IMR-90 (cell line): ENCODE measurements at regions not wholly inside any gene's neighbourhood (a gene's known extent, or its start where the extent isn't known, plus 50 kb on each side); places are given as distances from the start of the nearest gene placed in this dataset.

ENCODE experiments used
- ATAC-seq: fragments of 200-7000 bp; cut with Tn5 transposase; 2 replicates; pipeline ENCODE4 v1.9.1; 2020; ENCODE audit warnings: low read depth, mild to moderate bottlenecking, moderate library complexity
- BruUV-seq: library from RNA; stranded (reverse); fragments of 400-500 nt; replicated peaks from 2 replicates; lab custom pipeline; 2021; lab: Mats Ljungman, UMichigan
- CTCF ChIA-PET: fragments of 300-600 bp; formaldehyde crosslinking; extraction: SDS; loops from one replicate; lab custom pipeline; 2021; ENCODE audit warnings: antibody characterized with exemption; lab: Yijun Ruan, JAX
- POLR2A ChIA-PET: fragments of 300-600 bp; sonication (Branson Sonifier 250); formaldehyde crosslinking; loops from one replicate; lab custom pipeline; 2022; ENCODE audit warnings: antibody characterized with exemption; ENCODE audit not compliant: unreplicated experiment; lab: Charles Lee
- DNase-seq: peaks from one replicate; pipeline ENCODE4 v3.0.0; 2013
- H2AFZ ChIP-seq: replicated peaks from 2 replicates; pipeline ENCODE3; 2013; ENCODE audit warnings: low read length, mild to moderate bottlenecking; ENCODE audit not compliant: poor library complexity
- H2AK5ac ChIP-seq: 2 replicates; pipeline ENCODE4 v1.6.1; 2013; ENCODE audit warnings: low read depth, low read length, inconsistent platforms
- H2AK9ac ChIP-seq: replicated peaks from 2 replicates; pipeline ENCODE3; 2013; ENCODE audit warnings: mild to moderate bottlenecking, low read depth, low read length, moderate library complexity; ENCODE audit not compliant: poor library complexity
- H2BK120ac ChIP-seq: 2 replicates; pipeline ENCODE4 v1.6.1; 2013; ENCODE audit warnings: low read depth, low read length, inconsistent platforms
- H2BK15ac ChIP-seq: 3 replicates; pipeline ENCODE4 v1.6.1; 2013; ENCODE audit warnings: low read depth, low read length, inconsistent platforms
- H2BK20ac ChIP-seq: 2 replicates; pipeline ENCODE4 v1.6.1; 2013; ENCODE audit warnings: low read depth, mild to moderate bottlenecking, inconsistent platforms, low read length, moderate library complexity
- H2BK5ac ChIP-seq: 2 replicates; pipeline ENCODE4 v1.6.1; 2013; ENCODE audit warnings: mild to moderate bottlenecking, low read depth, low read length, inconsistent platforms; ENCODE audit not compliant: poor library complexity, severe bottlenecking
- H3K14ac ChIP-seq: replicated peaks from 2 replicates; pipeline ENCODE4 v1.6.1; 2013; ENCODE audit warnings: low read depth, low read length, inconsistent platforms
- H3K18ac ChIP-seq: 2 replicates; pipeline ENCODE4 v1.6.1; 2013; ENCODE audit warnings: low read depth, low read length, control low read depth
- H3K23ac ChIP-seq: 2 replicates; pipeline ENCODE4 v1.6.1; 2013; ENCODE audit warnings: low read depth, low read length, inconsistent platforms
- H3K27ac ChIP-seq: 2 replicates; pipeline ENCODE4 v1.5.1; 2013; ENCODE audit warnings: mild to moderate bottlenecking, control low read depth, low read length; ENCODE audit not compliant: insufficient read depth
- H3K27me3 ChIP-seq: 2 replicates; pipeline ENCODE4 v1.6.1; 2013; ENCODE audit warnings: low read length; ENCODE audit not compliant: control insufficient read depth, insufficient read depth
- H3K36me3 ChIP-seq: 2 replicates; pipeline ENCODE4 v1.6.1; 2013; ENCODE audit warnings: low read length, mixed read lengths; ENCODE audit not compliant: control insufficient read depth, insufficient read depth
- H3K4ac ChIP-seq: 2 replicates; pipeline ENCODE4 v1.6.1; 2013; ENCODE audit warnings: low read depth, low read length, inconsistent platforms
- H3K4me1 ChIP-seq: 2 replicates; pipeline ENCODE4 v1.6.1; 2013; ENCODE audit warnings: low read length, mixed read lengths; ENCODE audit not compliant: control insufficient read depth, insufficient read depth
- H3K4me2 ChIP-seq: 2 replicates; pipeline ENCODE4 v1.6.1; 2013; ENCODE audit warnings: low read depth, mild to moderate bottlenecking, control low read depth, low read length, moderate library complexity
- H3K4me3 ChIP-seq: 2 replicates; pipeline ENCODE4 v1.5.1; 2013; ENCODE audit warnings: low read depth, mild to moderate bottlenecking, control low read depth, low read length, moderate library complexity; ENCODE audit not compliant: insufficient read depth
- H3K56ac ChIP-seq: 2 replicates; pipeline ENCODE4 v1.6.1; 2013; ENCODE audit warnings: low read length, inconsistent platforms; ENCODE audit not compliant: insufficient read depth; ENCODE audit errors: extremely low read depth
- H3K79me1 ChIP-seq, 2 experiments: 2 replicates each; pipeline ENCODE4 v1.6.1; 2013; ENCODE audit warnings: low read length in 2 of 2, inconsistent platforms in 1 of 2, low read depth in 1 of 2
- H3K9ac ChIP-seq: 2 replicates; pipeline ENCODE4 v1.6.1; 2013; ENCODE audit warnings: low read depth, low read length, control low read depth
- H3K9me1 ChIP-seq: 2 replicates; pipeline ENCODE4 v1.6.1; 2013; ENCODE audit warnings: low read length, inconsistent platforms; ENCODE audit not compliant: insufficient read depth
- H3K9me3 ChIP-seq: 2 replicates; pipeline ENCODE4 v1.6.1; 2013; ENCODE audit warnings: low read length; ENCODE audit not compliant: control insufficient read depth, insufficient read depth
- H4K20me1 ChIP-seq: 2 replicates; pipeline ENCODE4 v1.6.1; 2013; ENCODE audit warnings: low read length, inconsistent platforms; ENCODE audit not compliant: insufficient read depth
- H4K5ac ChIP-seq: 2 replicates; pipeline ENCODE4 v1.6.1; 2013; ENCODE audit warnings: mild to moderate bottlenecking, low read depth, low read length, control low read depth
- H4K8ac ChIP-seq, 2 experiments: 2 replicates each; pipeline ENCODE4 v1.6.1; 2013; ENCODE audit warnings: low read depth in 2 of 2, low read length in 2 of 2, control low read depth in 1 of 2, inconsistent platforms in 1 of 2
- H4K91ac ChIP-seq: 2 replicates; pipeline ENCODE4 v1.6.1; 2013; ENCODE audit warnings: low read depth, low read length, inconsistent platforms; ENCODE audit not compliant: insufficient read depth
- CEBPB ChIP-seq: IDR thresholded peaks from 2 replicates; pipeline ENCODE4 v1.6.1; 2012; ENCODE audit warnings: low read depth, low read length, improper control_type of control experiment
- CHD1 ChIP-seq: IDR thresholded peaks from 2 replicates; pipeline ENCODE4 v1.6.1; 2012; ENCODE audit warnings: low read depth, low read length, improper control_type of control experiment
- MAFK ChIP-seq: IDR thresholded peaks from 2 replicates; pipeline ENCODE4 v1.6.1; 2012; ENCODE audit warnings: low read depth, low read length, improper control_type of control experiment
- MAZ ChIP-seq: IDR thresholded peaks from 2 replicates; pipeline ENCODE4 v1.6.1; 2012; ENCODE audit warnings: low read depth, mild to moderate bottlenecking, low read length, improper control_type of control experiment, moderate library complexity, borderline replicate concordance
- MXI1 ChIP-seq: IDR thresholded peaks from 2 replicates; pipeline ENCODE4 v1.6.1; 2012; ENCODE audit warnings: low read depth, mild to moderate bottlenecking, low read length, moderate library complexity, borderline replicate concordance
- RCOR1 ChIP-seq: IDR thresholded peaks from 2 replicates; pipeline ENCODE4 v1.6.1; 2012; ENCODE audit warnings: mild to moderate bottlenecking, low read length, improper control_type of control experiment; ENCODE audit not compliant: insufficient replicate concordance
- SMC3 ChIP-seq: fragments of 150-350 bp; IDR thresholded peaks from 2 replicates; pipeline ENCODE4 v1.6.1; 2016; ENCODE audit warnings: low read depth, mild to moderate bottlenecking, antibody characterized with exemption, low read length, moderate library complexity
- WGBS, 2 experiments: methylation state at CpG; one replicate each; pipeline versions ENCODE4 v1.1.5 to v1.1.7; 2013; ENCODE audit warnings: missing lambda C conversion rate in 2 of 2; ENCODE audit not compliant: insufficient read length in 1 of 2; ENCODE audit errors: extremely low coverage in 2 of 2; 5-methylcytosine and 5-hydroxymethylcytosine counted together
- dilution Hi-C: fragments of 300-500 bp; cut with HindIII; formaldehyde crosslinking; loops from one replicate; pipeline ENCODE4 v1.14.3; 2018; ENCODE audit warnings: low sequenced_read_pairs; ENCODE audit not compliant: unreplicated experiment
- in situ Hi-C: fragments of 300-500 bp; cut with MboI; formaldehyde crosslinking; loops from 3 replicates; pipeline ENCODE4 v1.14.3; 2019; ENCODE audit warnings: low sequenced_read_pairs, inconsistent platforms, mixed read lengths
- intact Hi-C: fragments of 100-400 bp; cut with micrococcal nuclease; formaldehyde crosslinking; loops from 2 replicates; pipeline ENCODE4 v1.10.0; 2022
- TF ChIP-seq, protein P1 (sequence below): fragments of 150-350 bp; IDR thresholded peaks from 2 replicates; pipeline ENCODE4 v1.6.1; 2016; ENCODE audit warnings: low read depth, mild to moderate bottlenecking, low read length, moderate library complexity, borderline replicate concordance
- TF ChIP-seq, protein P2 (sequence below): fragments of 150-350 bp; IDR thresholded peaks from 2 replicates; pipeline ENCODE4 v1.6.1; 2017; ENCODE audit warnings: mild to moderate bottlenecking, antibody characterized with exemption, low read length, low read depth

DNA sequence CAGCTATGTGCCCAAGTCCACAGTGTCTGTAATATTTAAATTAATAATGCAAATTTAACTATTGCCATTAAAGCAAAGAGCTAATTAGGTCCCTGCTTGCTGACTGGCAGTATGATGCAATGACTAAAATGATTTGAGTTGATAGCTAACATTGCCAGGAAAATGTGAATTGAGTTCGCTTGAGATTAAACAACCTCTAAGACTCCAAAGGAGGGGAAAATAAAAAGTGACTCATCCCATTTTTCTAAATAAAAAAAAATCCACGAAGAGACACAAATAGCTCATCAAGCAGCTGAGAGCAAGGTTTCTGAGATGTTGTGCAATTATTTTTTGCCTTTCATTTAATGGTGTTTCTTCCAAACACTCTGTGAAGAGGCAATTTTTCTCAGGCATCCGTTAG, 413.0 kb downstream of the MTX2 start:
- in situ Hi-C loops, result no loop called here
- Histone ChIP-seq H3K23ac (no peak overlapping the region), H2BK20ac (no peak overlapping the region), H2AFZ (no peak overlapping the region), H4K8ac (no peak overlapping the region), H2BK120ac (no peak overlapping the region), H4K91ac (no peak overlapping the region), H3K4me1 (no peaks in the 10 kb centered on the region), H2AK5ac (no peak overlapping the region), H3K56ac (no peak overlapping the region), H3K4me2 (no peak overlapping the region), H3K4ac (no peak overlapping the region), H3K14ac (no peak overlapping the region), H3K9me3 (no peaks in the 10 kb centered on the region), H2BK15ac (no peak overlapping the region), H2BK5ac (no peak overlapping the region), H4K5ac (no peak overlapping the region), H3K9me1 (no peaks in the 10 kb centered on the region), H2AK9ac (no peak overlapping the region), H3K36me3 (no peaks in the 10 kb centered on the region), H3K27ac (no peak overlapping the region), H3K27me3 (no peaks in the 10 kb centered on the region), H3K4me3 (no peak overlapping the region), H3K9ac (no peak overlapping the region), H3K79me1 (no peaks in the 10 kb centered on the region), H4K20me1 (no peaks in the 10 kb centered on the region), H3K18ac (no peak overlapping the region)
- no peak for ATAC-seq
- ChIA-PET CTCF (no interaction called here), POLR2A (no interaction called here)
- WGBS, 2 experiments, result no CpG with 5 or more reads among the region's 3 CpGs
- no peak for DNase-seq
- dilution Hi-C loops, result no loop called here
- no TSS peak for BruUV-seq
- intact Hi-C loops, result no loop called here
- no peak for TF ChIP-seq MAFK
- TF ChIP-seq, protein P1, sequence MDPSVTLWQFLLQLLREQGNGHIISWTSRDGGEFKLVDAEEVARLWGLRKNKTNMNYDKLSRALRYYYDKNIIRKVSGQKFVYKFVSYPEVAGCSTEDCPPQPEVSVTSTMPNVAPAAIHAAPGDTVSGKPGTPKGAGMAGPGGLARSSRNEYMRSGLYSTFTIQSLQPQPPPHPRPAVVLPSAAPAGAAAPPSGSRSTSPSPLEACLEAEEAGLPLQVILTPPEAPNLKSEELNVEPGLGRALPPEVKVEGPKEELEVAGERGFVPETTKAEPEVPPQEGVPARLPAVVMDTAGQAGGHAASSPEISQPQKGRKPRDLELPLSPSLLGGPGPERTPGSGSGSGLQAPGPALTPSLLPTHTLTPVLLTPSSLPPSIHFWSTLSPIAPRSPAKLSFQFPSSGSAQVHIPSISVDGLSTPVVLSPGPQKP, result no peak
- peak; percentile 42; the same call in 1 of the 2 replicates for TF ChIP-seq CEBPB
- no peak for TF ChIP-seq SMC3
- no peak for TF ChIP-seq RCOR1
- no peak for TF ChIP-seq CHD1
- TF ChIP-seq MAZ, result no peak
- TF ChIP-seq, protein P2, sequence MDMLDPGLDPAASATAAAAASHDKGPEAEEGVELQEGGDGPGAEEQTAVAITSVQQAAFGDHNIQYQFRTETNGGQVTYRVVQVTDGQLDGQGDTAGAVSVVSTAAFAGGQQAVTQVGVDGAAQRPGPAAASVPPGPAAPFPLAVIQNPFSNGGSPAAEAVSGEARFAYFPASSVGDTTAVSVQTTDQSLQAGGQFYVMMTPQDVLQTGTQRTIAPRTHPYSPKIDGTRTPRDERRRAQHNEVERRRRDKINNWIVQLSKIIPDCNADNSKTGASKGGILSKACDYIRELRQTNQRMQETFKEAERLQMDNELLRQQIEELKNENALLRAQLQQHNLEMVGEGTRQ, result no peak
- no peak for TF ChIP-seq MXI1
